SU-DHL-6 (cell line): ENCODE measurements at regions not wholly inside any gene's neighbourhood (a gene's known extent, or its start where the extent isn't known, plus 50 kb on each side); places are given as distances from the start of the nearest gene placed in this dataset.

Experiments
- H2AFZ ChIP-seq: fragments of 200-600 bp; sonication (generic); 2 replicates; pipeline ENCODE4 v1.6.1; 2014; ENCODE audit warnings: low read depth, mild to moderate bottlenecking, moderate library complexity, mixed read lengths, antibody characterized with exemption, low read length; ENCODE audit not compliant: severe bottlenecking
- H3F3A ChIP-seq: fragments of 200-600 bp; shearing (Covaris generic); 2 replicates; pipeline ENCODE4 v1.6.0; 2016; ENCODE audit warnings: antibody characterized with exemption, mild to moderate bottlenecking; ENCODE audit not compliant: insufficient read depth
- H3K27ac ChIP-seq: fragments of 200-600 bp; sonication (generic); 2 replicates; pipeline ENCODE4 v1.5.1; 2016; ENCODE audit warnings: low read depth, mild to moderate bottlenecking, low read length, moderate library complexity, mixed read lengths
- H3K27me3 ChIP-seq: fragments of 200-600 bp; sonication (generic), shearing (Covaris generic); 2 replicates; pipeline ENCODE4 v1.6.0; 2014; ENCODE audit warnings: mild to moderate bottlenecking, low read length
- H3K36me3 ChIP-seq: fragments of 200-600 bp; sonication (generic); 2 replicates; pipeline ENCODE4 v1.6.1; 2014; ENCODE audit warnings: mild to moderate bottlenecking, low read length, mixed read lengths
- H3K4me2 ChIP-seq: fragments of 300-600, 200-600 bp; shearing (Covaris generic), sonication (generic); 2 replicates; pipeline ENCODE4 v1.6.0; 2014; ENCODE audit warnings: low read length, low read depth, mild to moderate bottlenecking; ENCODE audit not compliant: poor library complexity, severe bottlenecking
- H3K4me3 ChIP-seq: fragments of 200-600 bp; sonication (generic); 2 replicates; pipeline ENCODE4 v1.5.1; 2014; ENCODE audit warnings: antibody characterized with exemption, low read length, mild to moderate bottlenecking, mixed read lengths; ENCODE audit not compliant: insufficient read depth, poor library complexity, severe bottlenecking
- H3K79me2 ChIP-seq: fragments of 200-600 bp; sonication (generic); 2 replicates; pipeline ENCODE4 v1.6.1; 2014; ENCODE audit warnings: mild to moderate bottlenecking, low read length, moderate library complexity; ENCODE audit not compliant: insufficient read depth
- H3K9ac ChIP-seq: fragments of 200-600 bp; sonication (generic); 2 replicates; pipeline ENCODE4 v1.7.0; 2014; ENCODE audit warnings: mild to moderate bottlenecking, low read length
- H3K9me2 ChIP-seq: fragments of 200-600 bp; sonication (generic); replicated peaks from 2 replicates; pipeline ENCODE4 v1.6.1; 2014; ENCODE audit warnings: low read length; ENCODE audit not compliant: insufficient read depth
- H3K9me3 ChIP-seq: fragments of 200-600 bp; sonication (generic); 2 replicates; pipeline ENCODE4 v1.6.1; 2014; ENCODE audit warnings: low read length, mixed read lengths; ENCODE audit not compliant: insufficient read depth
- H4K20me1 ChIP-seq: fragments of 200-600 bp; sonication (generic); 2 replicates; pipeline ENCODE4 v1.6.1; 2014; ENCODE audit warnings: low read depth, mild to moderate bottlenecking, antibody characterized with exemption, low read length, moderate library complexity, mixed read lengths
- EZH2phosphoT487 ChIP-seq: fragments of 200-600 bp; sonication (generic), shearing (Covaris generic); conservative IDR thresholded peaks from 2 replicates; pipeline ENCODE4 v1.6.1; 2018; ENCODE audit warnings: mild to moderate bottlenecking, antibody characterized with exemption, low read length, moderate library complexity, mixed read lengths
- TF ChIP-seq, protein P1 (sequence below): fragments of 200-600 bp; sonication (generic); IDR thresholded peaks from one replicate; pipeline ENCODE4 v1.5.1; 2017; ENCODE audit warnings: antibody characterized with exemption, mild to moderate bottlenecking, low read length, moderate library complexity; ENCODE audit not compliant: insufficient read depth, poor library complexity, severe bottlenecking

DNA sequence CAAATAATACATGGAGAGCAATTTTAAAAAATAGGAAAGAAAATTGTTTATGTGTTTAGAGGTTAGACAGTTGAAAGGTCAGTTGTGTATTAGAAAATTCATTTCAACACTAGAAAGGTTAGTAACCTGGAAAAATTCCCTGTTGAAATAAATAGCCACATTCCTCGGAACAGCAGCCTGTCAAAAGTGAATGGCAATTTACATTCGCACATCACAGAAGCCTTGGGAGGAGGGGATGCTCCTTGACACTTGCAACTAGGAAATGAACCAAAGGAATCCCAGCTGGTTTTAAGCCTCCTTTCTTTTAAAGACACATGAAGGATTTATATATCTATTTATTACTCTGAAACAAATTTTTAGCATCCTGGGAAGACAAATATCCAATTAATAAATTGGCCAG is 653.5 kb upstream of the LRRTM4 start:
- TF ChIP-seq EZH2phosphoT487 = no peak
- TF ChIP-seq, protein P1, sequence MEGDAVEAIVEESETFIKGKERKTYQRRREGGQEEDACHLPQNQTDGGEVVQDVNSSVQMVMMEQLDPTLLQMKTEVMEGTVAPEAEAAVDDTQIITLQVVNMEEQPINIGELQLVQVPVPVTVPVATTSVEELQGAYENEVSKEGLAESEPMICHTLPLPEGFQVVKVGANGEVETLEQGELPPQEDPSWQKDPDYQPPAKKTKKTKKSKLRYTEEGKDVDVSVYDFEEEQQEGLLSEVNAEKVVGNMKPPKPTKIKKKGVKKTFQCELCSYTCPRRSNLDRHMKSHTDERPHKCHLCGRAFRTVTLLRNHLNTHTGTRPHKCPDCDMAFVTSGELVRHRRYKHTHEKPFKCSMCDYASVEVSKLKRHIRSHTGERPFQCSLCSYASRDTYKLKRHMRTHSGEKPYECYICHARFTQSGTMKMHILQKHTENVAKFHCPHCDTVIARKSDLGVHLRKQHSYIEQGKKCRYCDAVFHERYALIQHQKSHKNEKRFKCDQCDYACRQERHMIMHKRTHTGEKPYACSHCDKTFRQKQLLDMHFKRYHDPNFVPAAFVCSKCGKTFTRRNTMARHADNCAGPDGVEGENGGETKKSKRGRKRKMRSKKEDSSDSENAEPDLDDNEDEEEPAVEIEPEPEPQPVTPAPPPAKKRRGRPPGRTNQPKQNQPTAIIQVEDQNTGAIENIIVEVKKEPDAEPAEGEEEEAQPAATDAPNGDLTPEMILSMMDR = no peak
- Histone ChIP-seq H3K36me3 (no peaks in the 10 kb centered on the region), H2AFZ (no peak overlapping the region), H3K79me2 (no peaks in the 10 kb centered on the region), H3K9me3 (no peaks in the 10 kb centered on the region), H3K27me3 (no peaks in the 10 kb centered on the region), H3K4me3 (no peak overlapping the region), H3K9me2 (no peaks in the 10 kb centered on the region), H3F3A (no peaks in the 10 kb centered on the region), H3K27ac (no peak overlapping the region), H3K9ac (no peak overlapping the region), H4K20me1 (no peaks in the 10 kb centered on the region), H3K4me2 (no peak overlapping the region)

DNA sequence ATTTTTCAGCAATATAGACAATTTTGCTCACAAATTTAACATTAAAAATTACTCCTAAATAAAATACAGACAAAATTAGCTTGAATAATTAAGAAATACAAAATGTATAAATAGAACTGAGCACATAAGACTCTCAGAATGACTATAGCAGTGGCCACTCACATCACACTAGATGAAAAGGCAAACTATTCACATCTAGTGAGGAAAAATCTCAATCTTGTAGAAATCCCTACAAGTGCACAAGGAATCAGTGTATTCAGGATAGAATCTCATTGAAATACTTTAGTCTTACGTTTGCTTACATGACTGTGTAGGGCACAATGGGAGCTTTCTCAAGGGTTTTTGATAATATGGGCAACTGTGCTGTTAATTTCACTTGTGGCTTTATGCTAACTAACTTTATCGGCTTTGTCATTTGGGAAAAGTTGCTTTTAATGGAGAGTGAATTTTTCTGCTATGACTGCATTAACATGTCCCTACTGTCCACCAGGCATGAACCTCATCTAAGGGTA is 678.9 kb upstream of the LRRTM4 start:
- Histone ChIP-seq H3K9me2 (no peaks in the 10 kb centered on the region), H2AFZ (no peak overlapping the region), H4K20me1 (no peaks in the 10 kb centered on the region), H3K9ac (no peak overlapping the region), H3K27me3 (no peaks in the 10 kb centered on the region), H3K9me3 (no peaks in the 10 kb centered on the region), H3K79me2 (no peaks in the 10 kb centered on the region), H3K4me3 (no peak overlapping the region), H3F3A (no peaks in the 10 kb centered on the region), H3K36me3 (no peaks in the 10 kb centered on the region), H3K4me2 (no peak overlapping the region), H3K27ac (no peak overlapping the region)
- TF ChIP-seq, protein P1 = no peak
- TF ChIP-seq EZH2phosphoT487 = no peak

DNA sequence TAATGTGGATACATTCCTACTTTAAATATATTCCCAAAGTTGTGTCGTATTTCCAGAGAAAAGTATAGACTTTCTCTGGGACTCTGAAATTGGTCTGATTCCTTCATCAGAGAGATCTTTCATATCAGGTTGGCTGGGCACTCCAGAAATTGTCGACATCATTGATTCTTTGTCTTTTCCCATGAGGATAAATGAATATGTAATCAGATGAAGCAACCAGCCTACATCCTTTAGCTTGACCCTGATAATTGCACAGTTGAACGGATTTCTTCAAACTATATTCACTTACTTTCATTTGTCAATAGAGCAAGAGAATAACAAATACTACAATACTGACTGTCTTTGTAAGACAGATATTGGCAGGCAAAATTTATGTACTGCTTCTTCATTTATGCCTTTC is 680.2 kb upstream of the LRRTM4 start:
- Histone ChIP-seq H2AFZ (no peak overlapping the region), H3K27ac (no peak overlapping the region), H3K9me2 (no peaks in the 10 kb centered on the region), H3K4me3 (no peak overlapping the region), H3K36me3 (no peaks in the 10 kb centered on the region), H3F3A (no peaks in the 10 kb centered on the region), H4K20me1 (no peaks in the 10 kb centered on the region), H3K4me2 (no peak overlapping the region), H3K9me3 (no peaks in the 10 kb centered on the region), H3K9ac (no peak overlapping the region), H3K27me3 (no peaks in the 10 kb centered on the region), H3K79me2 (no peaks in the 10 kb centered on the region)
- TF ChIP-seq, protein P1 = no peak
- TF ChIP-seq EZH2phosphoT487 = no peak
